ENCODE measurements at regions not wholly inside any gene's neighbourhood (a gene's known extent, or its start where the extent isn't known, plus 50 kb on each side); places are given as distances from the start of the nearest gene placed in this dataset.

DNA sequence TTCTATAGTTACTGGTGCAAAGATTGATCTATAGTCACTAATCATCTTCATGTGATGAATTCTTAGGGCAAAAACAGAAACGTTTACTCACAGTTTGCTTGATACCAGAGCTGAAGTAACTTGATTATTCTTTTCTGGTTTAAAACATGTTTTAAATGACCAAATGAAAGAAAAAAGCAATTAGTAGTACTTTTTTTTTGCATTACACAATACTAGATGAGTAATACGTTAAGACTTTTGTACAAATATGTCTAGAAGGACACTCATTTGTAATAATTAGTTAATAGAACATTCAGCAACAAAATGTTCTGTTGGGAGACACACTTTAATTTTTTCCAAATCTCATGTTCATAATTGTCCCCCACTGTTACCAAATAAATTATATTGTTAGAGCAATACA, 523.2 kb downstream of the SOX2 start:
- no peak for TF ChIP-seq POLR2A (IDR thresholded peaks at IDR 0.05)
- TF ChIP-seq, protein P1, sequence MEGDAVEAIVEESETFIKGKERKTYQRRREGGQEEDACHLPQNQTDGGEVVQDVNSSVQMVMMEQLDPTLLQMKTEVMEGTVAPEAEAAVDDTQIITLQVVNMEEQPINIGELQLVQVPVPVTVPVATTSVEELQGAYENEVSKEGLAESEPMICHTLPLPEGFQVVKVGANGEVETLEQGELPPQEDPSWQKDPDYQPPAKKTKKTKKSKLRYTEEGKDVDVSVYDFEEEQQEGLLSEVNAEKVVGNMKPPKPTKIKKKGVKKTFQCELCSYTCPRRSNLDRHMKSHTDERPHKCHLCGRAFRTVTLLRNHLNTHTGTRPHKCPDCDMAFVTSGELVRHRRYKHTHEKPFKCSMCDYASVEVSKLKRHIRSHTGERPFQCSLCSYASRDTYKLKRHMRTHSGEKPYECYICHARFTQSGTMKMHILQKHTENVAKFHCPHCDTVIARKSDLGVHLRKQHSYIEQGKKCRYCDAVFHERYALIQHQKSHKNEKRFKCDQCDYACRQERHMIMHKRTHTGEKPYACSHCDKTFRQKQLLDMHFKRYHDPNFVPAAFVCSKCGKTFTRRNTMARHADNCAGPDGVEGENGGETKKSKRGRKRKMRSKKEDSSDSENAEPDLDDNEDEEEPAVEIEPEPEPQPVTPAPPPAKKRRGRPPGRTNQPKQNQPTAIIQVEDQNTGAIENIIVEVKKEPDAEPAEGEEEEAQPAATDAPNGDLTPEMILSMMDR (IDR thresholded peaks at IDR 0.05): no peak

All from prostate gland (tissue), 2 donors.